HCT116 (cell line): ENCODE measurements at regions not wholly inside any gene's neighbourhood (a gene's known extent, or its start where the extent isn't known, plus 50 kb on each side); places are given as distances from the start of the nearest gene placed in this dataset.
"Not testable (repeated sequence)": the region's sequence is repeated elsewhere in the genome, so short reads cannot be mapped to it uniquely, and the experiment has no call there.

Source experiments
- ATAC-seq: fragments of 200-7000 bp; cut with Tn5 transposase; 2 replicates; pipeline ENCODE4 v1.9.1; 2020; ENCODE audit warnings: mild to moderate bottlenecking, moderate library complexity
- BruUV-seq: library from RNA; stranded (reverse); fragments of 400-500 nt; replicated peaks from 2 replicates; lab custom pipeline; 2021; lab: Mats Ljungman, UMichigan
- CTCF ChIA-PET: fragments of 300-600 bp; sonication (Branson Sonifier 250); formaldehyde crosslinking; loops from one replicate; lab custom pipeline; 2021; ENCODE audit warnings: antibody characterized with exemption; lab: Charles Lee
- POLR2A ChIA-PET: fragments of 300-600, 350-600 bp; sonication (Branson Sonifier 250); formaldehyde crosslinking; loops from one replicate; lab custom pipeline; 2021; ENCODE audit warnings: antibody characterized with exemption; lab: Charles Lee
- RAD21 ChIA-PET, 2 experiments: fragments of 300-600 bp; sonication (Branson Sonifier 250); formaldehyde crosslinking; loops; one replicate each; lab custom pipeline; 2023; ENCODE audit warnings: low total read pairs in 2 of 2; ENCODE audit not compliant: uncharacterized antibody in 2 of 2, unreplicated experiment in 2 of 2, low non-redundant PET in 1 of 2; lab: Charles Lee
- DNase-seq: peaks from one replicate; pipeline ENCODE4 v3.0.0-alpha.2; 2010; ENCODE audit warnings: low read depth, low spot score
- H2AFZ ChIP-seq: fragments of 200-600 bp; shearing (Covaris generic), sonication (generic); 2 replicates; pipeline ENCODE4 v1.6.1; 2017; ENCODE audit warnings: low read depth, mixed run types, mixed read lengths, antibody characterized with exemption, low read length; ENCODE audit not compliant: poor library complexity, severe bottlenecking
- H3K27ac ChIP-seq: 2 replicates; pipeline ENCODE4 v1.5.1; 2012; ENCODE audit warnings: low read depth, low read length
- H3K27me3 ChIP-seq: fragments of 200-600 bp; sonication (generic); 2 replicates; pipeline ENCODE4 v1.6.1; 2016; ENCODE audit warnings: mixed run types, low read length, mixed read lengths; ENCODE audit not compliant: insufficient read depth
- H3K36me3 ChIP-seq, 2 experiments: fragments of 200-500 bp in 1 of 2; fragments of 200-600 bp in 1 of 2; sonication (Bioruptor generic) in 1 of 2; sonication (generic) in 1 of 2; 2 replicates each; pipeline versions ENCODE4 v1.5.1 to v1.6.1; 2014 to 2016; ENCODE audit warnings: low read length in 2 of 2, inconsistent platforms in 1 of 2, mixed read lengths in 1 of 2, mixed run types in 1 of 2; ENCODE audit not compliant: insufficient read depth in 2 of 2, control insufficient read depth in 1 of 2
- H3K4me1 ChIP-seq, 2 experiments: fragments of 200-600 bp in 1 of 2; sonication (generic) in 1 of 2; 2 replicates each; pipeline versions ENCODE4 v1.5.1 to v1.6.1; 2012 to 2017; ENCODE audit warnings: low read length in 2 of 2, inconsistent platforms in 1 of 2, mild to moderate bottlenecking in 1 of 2, mixed read lengths in 1 of 2, mixed run types in 1 of 2, moderate library complexity in 1 of 2; ENCODE audit not compliant: insufficient read depth in 2 of 2, control insufficient read depth in 1 of 2
- H3K4me2 ChIP-seq: fragments of 200-600 bp; sonication (generic); 2 replicates; pipeline ENCODE4 v1.6.1; 2017; ENCODE audit warnings: mixed run types, low read length, mixed read lengths
- H3K4me3 ChIP-seq, 2 experiments: fragments of 200-600 bp in 1 of 2; sonication (generic) in 1 of 2; replicated peaks in 1 of 2; 2 replicates each; pipeline ENCODE4 v1.5.1; 2011 to 2016; ENCODE audit warnings: low read length in 2 of 2, control low read depth in 1 of 2, low read depth in 1 of 2, mild to moderate bottlenecking in 1 of 2, mixed read lengths in 1 of 2, mixed run types in 1 of 2
- H3K79me2 ChIP-seq: fragments of 200-600 bp; sonication (generic); 2 replicates; pipeline ENCODE4 v1.6.1; 2017; ENCODE audit warnings: mild to moderate bottlenecking, mixed run types, low read length, moderate library complexity, mixed read lengths; ENCODE audit not compliant: insufficient read depth
- H3K9ac ChIP-seq: fragments of 200-600 bp; sonication (generic); 2 replicates; pipeline ENCODE4 v1.6.1; 2016; ENCODE audit warnings: low read length, mixed read lengths
- H3K9me2 ChIP-seq: fragments of 200-600 bp; sonication (generic), shearing (Covaris generic); 2 replicates; pipeline ENCODE4 v1.6.1; 2017; ENCODE audit warnings: mixed run types, mild to moderate bottlenecking, moderate library complexity; ENCODE audit not compliant: insufficient read depth
- H3K9me3 ChIP-seq, 2 experiments: fragments of 200-500 bp in 1 of 2; fragments of 200-600 bp in 1 of 2; sonication (Bioruptor generic) in 1 of 2; sonication (generic) in 1 of 2; 2 replicates each; pipeline ENCODE4 v1.6.1; 2014 to 2017; ENCODE audit warnings: low read length in 2 of 2, mixed read lengths in 2 of 2, inconsistent platforms in 1 of 2, low read depth in 1 of 2, mild to moderate bottlenecking in 1 of 2, mixed run types in 1 of 2, moderate library complexity in 1 of 2; ENCODE audit not compliant: control insufficient read depth in 1 of 2, insufficient read depth in 1 of 2
- H4K20me1 ChIP-seq: fragments of 200-600 bp; sonication (generic), shearing (Covaris generic); 2 replicates; pipeline ENCODE4 v1.6.1; 2017; ENCODE audit warnings: mixed run types, mild to moderate bottlenecking, moderate library complexity; ENCODE audit not compliant: insufficient read depth
- CBX3 ChIP-seq: IDR thresholded peaks from 2 replicates; pipeline ENCODE4 v1.6.1; 2012; ENCODE audit warnings: low read depth
- CEBPB ChIP-seq: IDR thresholded peaks from 2 replicates; pipeline ENCODE4 v1.6.1; 2012; ENCODE audit warnings: low read depth
- CTCF ChIP-seq, 3 experiments: fragments of 200-600 bp in 1 of 3; sonication (generic) in 1 of 3; IDR thresholded peaks in 2 of 3; conservative IDR thresholded peaks in 1 of 3; 2 replicates each; pipeline ENCODE4 v1.5.1; 2012 to 2017; ENCODE audit warnings: low read depth in 2 of 3, low read length in 2 of 3, antibody characterized with exemption in 1 of 3, borderline replicate concordance in 1 of 3, control low read depth in 1 of 3, mild to moderate bottlenecking in 1 of 3, mixed read lengths in 1 of 3, mixed run types in 1 of 3, moderate library complexity in 1 of 3; ENCODE audit not compliant: insufficient read depth in 1 of 3
- EGR1 ChIP-seq: IDR thresholded peaks from 2 replicates; pipeline ENCODE4 v1.6.1; 2012; ENCODE audit warnings: low read depth
- ELF1 ChIP-seq: IDR thresholded peaks from 2 replicates; pipeline ENCODE4 v1.6.1; 2012; ENCODE audit warnings: low read depth, borderline replicate concordance
- EZH2 ChIP-seq: fragments of 200-600 bp; sonication (generic); IDR thresholded peaks from 2 replicates; pipeline ENCODE4 v1.6.1; 2017; ENCODE audit warnings: antibody characterized with exemption, mixed run types
- EZH2phosphoT487 ChIP-seq: fragments of 200-600 bp; IDR thresholded peaks from 2 replicates; pipeline ENCODE4 v1.6.1; 2018; ENCODE audit warnings: antibody characterized with exemption, borderline replicate concordance
- FOSL1 ChIP-seq: IDR thresholded peaks from 2 replicates; pipeline ENCODE4 v1.6.1; 2012; ENCODE audit warnings: low read depth
- POLR2A ChIP-seq: IDR thresholded peaks from 2 replicates; pipeline ENCODE4 v1.7.0; 2011; ENCODE audit warnings: borderline replicate concordance; ENCODE audit not compliant: insufficient read depth, insufficient read length; ENCODE audit errors: extremely low read depth
- POLR2AphosphoS5 ChIP-seq: IDR thresholded peaks from 2 replicates; pipeline ENCODE4 v1.6.1; 2011; ENCODE audit warnings: mild to moderate bottlenecking, low read depth, low read length, moderate library complexity
- RAD21 ChIP-seq: IDR thresholded peaks from 2 replicates; pipeline ENCODE4 v1.6.1; 2012; ENCODE audit warnings: low read depth, mild to moderate bottlenecking
- YY1 ChIP-seq: IDR thresholded peaks from 2 replicates; pipeline ENCODE4 v1.6.1; 2011; ENCODE audit warnings: low read length, low read depth, moderate library complexity, mild to moderate bottlenecking; ENCODE audit not compliant: insufficient replicate concordance; ENCODE audit errors: extremely low read depth
- ZBTB33 ChIP-seq: IDR thresholded peaks from 2 replicates; pipeline ENCODE4 v1.6.1; 2011; ENCODE audit warnings: mild to moderate bottlenecking, low read length, moderate library complexity; ENCODE audit not compliant: insufficient replicate concordance; ENCODE audit errors: extremely low read depth
- ZFX ChIP-seq: fragments of 450-650 bp; IDR thresholded peaks from 2 replicates; pipeline ENCODE4 v1.6.1; 2017
- intact Hi-C: fragments of 100-400 bp; cut with micrococcal nuclease; formaldehyde crosslinking; loops from 2 replicates; pipeline ENCODE4 v1.10.0; 2022
- TF ChIP-seq, protein P1 (sequence below): IDR thresholded peaks from 2 replicates; pipeline ENCODE4 v1.6.1; 2012

DNA sequence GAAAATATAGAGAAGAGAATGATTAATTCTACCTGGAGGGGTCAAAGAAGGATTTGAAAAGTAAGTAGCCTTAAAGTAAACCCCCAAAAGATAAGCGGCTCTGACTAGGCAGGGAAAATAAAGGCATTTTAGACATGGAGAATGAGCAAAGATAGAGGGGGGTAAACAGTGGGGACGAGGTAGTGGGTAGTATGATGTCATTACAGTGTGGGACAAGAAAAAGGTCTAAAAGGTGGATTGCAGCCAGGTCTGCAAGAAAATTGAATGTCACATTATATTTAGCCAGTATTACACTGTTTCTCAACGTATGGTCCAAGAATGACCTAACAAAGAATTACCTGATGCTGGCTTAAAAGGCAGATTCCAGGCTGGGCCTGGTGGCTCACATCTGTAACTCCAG lies 55.8 kb upstream of the CIT start:
- ChIA-PET RAD21 (no interaction called here), CTCF (no interaction called here), POLR2A (no interaction called here)
- no peak overlapping the region for H3K4me3 ChIP-seq
- TF ChIP-seq POLR2A (no peak), CBX3 (no peak), RAD21 (no peak), EZH2phosphoT487 (no peak), ZBTB33 (no peak), ELF1 (no peak), EZH2 (no peak), CEBPB (no peak), CTCF (IDR thresholded peaks at IDR 0.05 in 2 of 3, conservative IDR thresholded peaks at IDR 0.05 in 1 of 3; ENCODE audit: borderline replicate concordance in 1 of 3, insufficient read depth in 1 of 3, low read depth in 2 of 3, low read length in 2 of 3) (no peak), EGR1 (no peak), YY1 (no peak), FOSL1 (no peak), POLR2AphosphoS5 (no peak), ZFX (no peak)
- TF ChIP-seq, protein P1, sequence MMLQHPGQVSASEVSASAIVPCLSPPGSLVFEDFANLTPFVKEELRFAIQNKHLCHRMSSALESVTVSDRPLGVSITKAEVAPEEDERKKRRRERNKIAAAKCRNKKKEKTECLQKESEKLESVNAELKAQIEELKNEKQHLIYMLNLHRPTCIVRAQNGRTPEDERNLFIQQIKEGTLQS, result no peak
- no peaks in the 10 kb centered on the region for H3K9me3 ChIP-seq
- intact Hi-C loops, result no loop called here
- H3K36me3 ChIP-seq, result no peaks in the 10 kb centered on the region
- H3K4me1 ChIP-seq, result no peaks in the 10 kb centered on the region
- no peak overlapping the region for H3K27ac ChIP-seq
- no peaks in the 10 kb centered on the region for H3K27me3 ChIP-seq
- no peaks in the 10 kb centered on the region for H3K79me2 ChIP-seq
- H3K9ac ChIP-seq, result no peak overlapping the region
- no peak for DNase-seq
- no peak overlapping the region for H3K4me2 ChIP-seq
- ATAC-seq, result no peak
- H2AFZ ChIP-seq, result no peak overlapping the region
- no TSS peak for BruUV-seq
- no peaks in the 10 kb centered on the region for H3K9me2 ChIP-seq
- no peaks in the 10 kb centered on the region for H4K20me1 ChIP-seq

DNA sequence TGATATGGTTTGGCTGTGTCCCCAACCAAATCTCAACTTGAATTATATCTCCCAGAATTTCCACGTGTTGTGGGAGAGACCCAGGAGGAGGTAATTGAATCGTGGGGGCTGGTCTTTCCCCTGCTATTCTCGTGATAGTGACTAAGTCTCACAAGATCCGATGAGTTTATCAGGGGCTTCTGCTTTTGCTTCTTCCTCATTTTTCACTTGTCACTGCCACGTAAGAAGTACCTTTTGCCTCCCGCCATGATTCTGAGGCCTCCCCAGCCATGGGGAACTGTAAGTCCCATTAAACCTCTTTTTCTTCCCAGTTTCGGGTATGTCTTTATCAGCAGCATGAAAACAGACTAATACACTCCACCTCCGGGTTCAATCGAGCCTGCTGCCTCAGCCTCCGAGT lies 54.3 kb upstream of the BICDL1 start:
- H3K9ac ChIP-seq, H3K4me3 ChIP-seq, H3K4me2 ChIP-seq, H3K27ac ChIP-seq, POLR2A ChIA-PET, H3K27me3 ChIP-seq, intact Hi-C loops, DNase-seq, H3K9me2 ChIP-seq, H4K20me1 ChIP-seq, H2AFZ ChIP-seq, H3K79me2 ChIP-seq, ATAC-seq, RAD21 ChIA-PET, H3K4me1 ChIP-seq, BruUV-seq, H3K9me3 ChIP-seq, H3K36me3 ChIP-seq: not testable (repeated sequence)
- CTCF ChIA-PET, result interaction anchor here (1.6 kb wide), 1 partner anchor 152 kb away, joined by 3 read pairs; no protein-coding TSS in a partner anchor
